ENCODE measurements at regions not wholly inside any gene's neighbourhood (a gene's known extent, or its start where the extent isn't known, plus 50 kb on each side); places are given as distances from the start of the nearest gene placed in this dataset.

GRCh38 chr15:35736150-35736549 is 190.2 kb upstream of the DPH6 start:
- DNase-seq, result no peak

GRCh38 chr15:35737441-35737840 is 191.5 kb upstream of the DPH6 start:
- DNase-seq, result no peak

GRCh38 chr15:35738370-35738769 is 192.4 kb upstream of the DPH6 start:
- no peak for DNase-seq

GRCh38 chr15:35740761-35741160 is 194.8 kb upstream of the DPH6 start:
- DNase-seq, result no peak

DNA sequence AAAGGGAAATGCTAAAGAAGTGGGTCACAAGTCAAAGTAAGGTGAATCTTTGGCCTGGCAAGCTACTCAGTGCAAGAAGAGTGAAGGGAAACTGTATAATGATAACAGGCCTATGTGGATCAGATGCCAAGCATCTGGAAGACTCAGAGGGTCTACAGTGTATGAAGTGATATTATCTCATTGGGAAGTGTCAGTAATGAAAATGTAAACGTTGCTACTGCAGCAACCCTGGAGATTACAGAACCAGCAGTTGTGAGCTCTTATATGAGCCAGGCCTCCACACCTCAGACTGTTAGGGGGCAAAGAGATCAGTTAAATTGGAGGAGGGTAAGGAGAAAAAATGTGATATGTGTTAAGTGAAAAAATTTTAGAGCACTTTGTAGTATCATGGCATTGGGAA is 195.4 kb upstream of the DPH6 start:
- no peak for DNase-seq

GRCh38 chr15:35741881-35742280 is 195.9 kb upstream of the DPH6 start:
- DNase-seq, result no peak

DNA sequence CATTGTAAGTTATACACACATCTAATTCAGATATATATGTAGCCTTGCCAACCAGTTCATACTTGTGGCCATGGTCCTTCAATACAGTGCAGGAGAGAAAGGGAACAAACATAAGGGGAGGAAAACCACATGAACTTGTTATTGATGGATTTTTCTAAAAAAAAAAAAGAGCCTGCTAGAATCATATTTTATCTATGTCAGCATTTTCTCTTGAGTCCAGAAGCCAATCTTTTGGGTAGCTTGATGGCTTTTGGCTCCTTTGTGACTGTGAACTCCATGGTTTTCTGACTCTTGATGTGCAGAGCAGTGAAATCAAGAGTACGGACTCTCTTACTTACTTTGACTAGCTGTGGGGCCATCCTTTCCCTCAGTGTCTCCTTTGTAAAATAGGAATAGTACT is 197.4 kb upstream of the DPH6 start:
- no peak for DNase-seq

- DNase-seq, result no peak
Observed at GRCh38 chr15:35746121-35746520, 200.2 kb upstream of the DPH6 start.

- DNase-seq, result no peak
Observed at GRCh38 chr15:35748105-35748504, 202.1 kb upstream of the DPH6 start.

DNA sequence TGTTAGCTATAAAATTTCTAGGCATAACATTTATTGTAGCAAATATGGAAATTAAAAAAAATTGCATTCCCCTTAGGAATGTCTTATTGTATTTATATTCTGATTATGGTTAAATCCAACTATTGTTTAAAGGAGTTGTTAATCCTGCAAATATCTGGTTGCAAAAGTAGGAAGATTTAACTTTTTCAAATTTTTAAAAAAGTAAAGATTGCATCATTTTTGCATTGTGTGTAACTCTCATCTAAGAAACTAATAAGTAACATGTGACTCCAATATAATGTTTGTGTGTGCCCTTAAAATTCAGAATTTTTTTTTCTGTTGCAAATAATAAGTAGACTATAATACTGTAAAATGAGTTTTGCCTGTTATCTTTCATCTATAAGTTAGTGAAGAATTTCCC is 204.1 kb upstream of the DPH6 start:
- no peak for DNase-seq

DNA sequence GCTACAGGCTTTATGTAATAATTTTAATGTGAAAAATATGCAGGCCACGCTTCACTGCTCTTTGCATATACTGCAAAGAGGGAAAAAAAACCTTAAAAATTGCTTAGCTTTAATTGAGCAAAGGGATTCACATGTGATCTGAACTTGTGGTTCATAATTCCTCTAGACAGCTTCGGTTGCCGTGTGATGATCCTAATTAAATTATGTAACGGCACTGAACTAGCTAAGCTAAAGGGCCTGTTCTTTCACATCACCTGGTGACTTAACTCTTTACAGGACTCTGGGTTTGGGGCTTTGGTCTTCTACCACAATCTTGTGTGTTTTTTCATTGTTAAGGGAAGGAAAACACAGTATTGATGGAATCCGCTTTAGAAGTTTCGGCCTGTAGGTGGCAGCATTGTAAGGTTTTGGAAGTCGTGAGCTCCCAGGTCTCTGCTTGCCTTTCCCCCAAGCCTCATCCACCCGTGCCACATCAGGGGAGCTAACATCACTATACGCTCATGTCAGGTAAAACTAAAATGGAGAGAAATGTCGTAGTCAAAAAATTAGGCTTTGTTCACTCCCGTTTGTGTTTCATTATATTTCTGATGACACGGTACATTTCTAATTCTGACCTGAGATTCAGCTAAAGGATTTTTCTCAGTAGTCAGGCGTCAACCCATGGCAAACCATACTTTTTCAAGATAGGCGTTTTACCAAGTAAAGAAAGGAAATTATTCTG is 205.6 kb upstream of the DPH6 start:
- DNase-seq, result peak; percentile 80

- DNase-seq, result no peak
Observed at GRCh38 chr15:35752134-35752466, 206.1 kb upstream of the DPH6 start.

GRCh38 chr15:35753486-35753885 is 207.5 kb upstream of the DPH6 start:
- DNase-seq, result no peak

GRCh38 chr15:35755237-35755802 is 209.4 kb upstream of the DPH6 start:
- DNase-seq, result no peak

DNA sequence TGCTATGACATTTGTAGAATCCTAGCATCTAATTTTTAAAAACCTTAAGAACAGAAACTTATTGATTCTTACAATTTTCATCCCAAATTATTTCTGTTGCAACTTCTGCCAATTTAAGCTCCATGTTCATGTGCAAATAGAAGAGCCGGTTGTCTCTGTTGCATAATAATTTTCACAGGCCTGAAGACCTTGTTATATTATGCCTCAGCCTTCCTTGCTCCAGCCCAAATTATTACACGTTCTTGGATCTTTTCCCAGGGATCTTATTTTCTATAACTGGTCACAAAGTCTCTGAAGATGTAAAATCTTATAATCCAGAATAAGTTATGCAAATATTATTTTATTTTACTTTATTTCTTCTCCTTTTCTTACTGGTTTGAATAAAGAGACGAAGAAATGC is 210.7 kb upstream of the DPH6 start:
- DNase-seq, result no peak

DNA sequence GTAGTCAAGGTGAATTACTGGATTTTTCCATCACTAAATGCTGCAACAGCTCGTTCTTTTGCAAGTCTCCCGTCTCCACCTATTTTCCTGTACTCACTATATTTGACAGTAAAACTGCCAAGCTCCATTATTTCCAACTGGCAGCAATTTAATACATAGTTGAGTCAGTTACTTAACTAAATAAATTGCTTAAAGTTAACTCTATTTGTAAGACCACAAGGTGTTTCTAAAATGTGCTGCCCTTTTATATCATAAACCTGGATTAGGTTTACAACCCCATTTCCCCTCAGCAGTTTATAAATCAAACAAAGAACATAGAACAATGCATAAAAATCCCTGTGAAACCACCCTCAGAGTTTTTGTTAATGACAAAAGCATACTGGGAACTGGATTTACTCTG is 211.4 kb upstream of the DPH6 start:
- no peak for DNase-seq

DNA sequence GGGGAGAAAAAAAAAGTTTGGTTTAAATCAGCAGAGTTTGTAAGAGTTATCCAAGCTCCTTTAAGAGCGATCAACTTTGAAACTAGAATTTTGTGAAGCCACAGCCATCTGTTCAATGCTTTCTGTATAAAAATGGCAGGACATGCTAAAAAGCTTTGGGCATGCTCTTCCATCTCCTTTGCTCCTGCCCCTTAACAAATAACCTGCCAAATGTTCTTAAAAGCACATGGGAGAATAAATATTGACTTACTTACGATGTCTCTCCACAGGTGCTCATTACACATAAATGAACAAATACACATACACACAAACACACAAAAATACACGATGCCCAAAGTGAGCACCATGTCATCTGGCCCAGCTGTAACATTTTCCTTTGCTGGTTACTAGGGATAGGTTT is 211.8 kb upstream of the DPH6 start:
- DNase-seq, result no peak

- DNase-seq, result no peak
Observed at GRCh38 chr15:35764661-35765519, 218.9 kb upstream of the DPH6 start.

DNA sequence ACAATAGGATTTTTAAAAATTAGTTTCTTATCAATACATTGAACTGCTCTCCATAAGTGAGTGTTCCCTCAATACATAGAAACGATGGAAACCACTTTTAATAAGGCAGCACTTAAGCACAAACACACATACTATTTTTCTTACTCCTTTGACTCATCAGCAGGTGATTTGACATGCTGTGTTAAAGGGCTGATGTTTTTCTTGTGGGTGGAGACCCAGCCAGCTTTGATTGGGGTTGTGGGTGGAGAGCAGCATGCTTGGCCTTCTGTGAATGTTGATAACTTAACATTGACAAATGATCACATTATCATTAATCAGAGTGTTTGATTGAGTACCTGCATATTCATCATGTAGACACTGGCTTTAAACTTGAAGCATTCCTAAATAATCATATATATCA is 223.0 kb upstream of the DPH6 start:
- DNase-seq, result no peak

- DNase-seq, result no peak
Observed at GRCh38 chr15:35769656-35770055, 223.7 kb upstream of the DPH6 start.

- DNase-seq, result no peak
Observed at GRCh38 chr15:35771746-35772442, 225.9 kb upstream of the DPH6 start.

DNA sequence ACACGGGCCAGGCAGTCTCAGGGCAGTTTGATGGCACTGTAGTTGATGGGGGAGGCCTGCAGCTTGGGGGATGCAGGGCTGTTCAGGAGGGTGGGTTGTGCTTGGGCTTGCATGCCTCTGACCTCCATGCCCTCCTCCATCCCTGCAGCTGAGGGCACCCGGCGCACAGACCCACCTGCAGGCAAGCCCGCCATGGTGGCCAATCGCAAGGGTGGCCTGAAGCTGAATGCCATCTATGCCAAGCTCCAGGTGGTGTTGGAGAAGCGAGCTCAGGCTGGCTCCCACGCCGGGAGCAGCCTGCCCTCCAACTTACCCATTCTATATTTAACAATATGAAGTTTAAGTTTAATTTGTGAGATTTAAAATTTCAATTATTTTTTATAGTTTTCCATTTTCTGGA is 228.7 kb upstream of the DPH6 start:
- no peak for DNase-seq

GRCh38 chr15:35775471-35775870 is 229.5 kb upstream of the DPH6 start:
- DNase-seq, result no peak

GRCh38 chr15:35777061-35777460 is 231.1 kb upstream of the DPH6 start:
- no peak for DNase-seq
